DMS153 (cell line): ENCODE measurements at regions not wholly inside any gene's neighbourhood (a gene's known extent, or its start where the extent isn't known, plus 50 kb on each side); places are given as distances from the start of the nearest gene placed in this dataset.
"Not testable (repeated sequence)": the region's sequence is repeated elsewhere in the genome, so short reads cannot be mapped to it uniquely, and the experiment has no call there.

Source experiments
- DNase-seq: peaks from one replicate; lab custom pipeline; 2025; lab: John Stamatoyannopoulos, UW

GRCh38 chr5:152178350-152178699 is 226.8 kb downstream of the NMUR2 start:
- DNase-seq, result no peak

- no peak for DNase-seq
These were observed 227.3 kb downstream of the NMUR2 start for GRCh38 chr5:152177626-152178349.

- DNase-seq, result no peak
These were observed 233.2 kb downstream of the NMUR2 start for GRCh38 chr5:152171888-152172287.

- DNase-seq, result peak; percentile 4
These were observed 234.7 kb downstream of the NMUR2 start for GRCh38 chr5:152170350-152170749.

- no peak for DNase-seq
These were observed 240.2 kb upstream of the GLRA1 start for GRCh38 chr5:152164860-152165259.

- peak; percentile 3 for DNase-seq
These were observed 235.2 kb upstream of the GLRA1 start for GRCh38 chr5:152159894-152160293.

GRCh38 chr5:152154452-152154851 is 229.8 kb upstream of the GLRA1 start:
- not testable (repeated sequence) for DNase-seq

GRCh38 chr5:152151940-152152339 is 227.3 kb upstream of the GLRA1 start:
- no peak for DNase-seq

GRCh38 chr5:152151113-152151512 is 226.5 kb upstream of the GLRA1 start:
- no peak for DNase-seq

GRCh38 chr5:152147286-152147685 is 222.6 kb upstream of the GLRA1 start:
- DNase-seq, result no peak

GRCh38 chr5:152146566-152146965 is 221.9 kb upstream of the GLRA1 start:
- DNase-seq, result no peak

- DNase-seq, result no peak
These were observed 219.9 kb upstream of the GLRA1 start for GRCh38 chr5:152144556-152144955.

GRCh38 chr5:152144030-152144429 is 219.4 kb upstream of the GLRA1 start:
- no peak for DNase-seq

GRCh38 chr5:152142840-152143469 is 218.3 kb upstream of the GLRA1 start:
- no peak for DNase-seq

GRCh38 chr5:152140347-152140746 is 215.7 kb upstream of the GLRA1 start:
- DNase-seq, result no peak

GRCh38 chr5:152137063-152137462 is 212.4 kb upstream of the GLRA1 start:
- no peak for DNase-seq

- DNase-seq, result no peak
These were observed 211.7 kb upstream of the GLRA1 start for GRCh38 chr5:152136321-152136720.

- no peak for DNase-seq
These were observed 211.2 kb upstream of the GLRA1 start for GRCh38 chr5:152135827-152136226.

- no peak for DNase-seq
These were observed 201.1 kb upstream of the GLRA1 start for GRCh38 chr5:152125661-152126205.

- no peak for DNase-seq
These were observed 199.9 kb upstream of the GLRA1 start for GRCh38 chr5:152124409-152125041.

- no peak for DNase-seq
These were observed 194.2 kb upstream of the GLRA1 start for GRCh38 chr5:152118676-152119470.

- DNase-seq, result no peak
These were observed 192.3 kb upstream of the GLRA1 start for GRCh38 chr5:152116934-152117333.
